Activated naive CD8-positive, alpha-beta T cell (primary cell): ENCODE measurements at regions not wholly inside any gene's neighbourhood (a gene's known extent, or its start where the extent isn't known, plus 50 kb on each side); places are given as distances from the start of the nearest gene placed in this dataset.
"Not testable (repeated sequence)": the region's sequence is repeated elsewhere in the genome, so short reads cannot be mapped to it uniquely, and the experiment has no call there.

Source experiments
- H3K27ac Mint-ChIP-seq: one replicate; pipeline ENCODE4 v1.8.0; 2021; ENCODE audit warnings: mixed read lengths
- H3K27me3 Mint-ChIP-seq: one replicate; pipeline ENCODE4 v1.8.0; 2021; ENCODE audit warnings: mixed read lengths
- H3K36me3 Mint-ChIP-seq: one replicate; pipeline ENCODE4 v1.8.0; 2021; ENCODE audit warnings: mixed read lengths
- H3K4me1 Mint-ChIP-seq: one replicate; pipeline ENCODE4 v1.8.0; 2021; ENCODE audit warnings: low read depth, mixed read lengths
- H3K4me3 Mint-ChIP-seq: one replicate; pipeline ENCODE4 v1.8.0; 2021; ENCODE audit warnings: mild to moderate bottlenecking, mixed read lengths
- H3K9me3 Mint-ChIP-seq: one replicate; pipeline ENCODE4 v1.8.0; 2021; ENCODE audit warnings: low read depth, mixed read lengths

DNA sequence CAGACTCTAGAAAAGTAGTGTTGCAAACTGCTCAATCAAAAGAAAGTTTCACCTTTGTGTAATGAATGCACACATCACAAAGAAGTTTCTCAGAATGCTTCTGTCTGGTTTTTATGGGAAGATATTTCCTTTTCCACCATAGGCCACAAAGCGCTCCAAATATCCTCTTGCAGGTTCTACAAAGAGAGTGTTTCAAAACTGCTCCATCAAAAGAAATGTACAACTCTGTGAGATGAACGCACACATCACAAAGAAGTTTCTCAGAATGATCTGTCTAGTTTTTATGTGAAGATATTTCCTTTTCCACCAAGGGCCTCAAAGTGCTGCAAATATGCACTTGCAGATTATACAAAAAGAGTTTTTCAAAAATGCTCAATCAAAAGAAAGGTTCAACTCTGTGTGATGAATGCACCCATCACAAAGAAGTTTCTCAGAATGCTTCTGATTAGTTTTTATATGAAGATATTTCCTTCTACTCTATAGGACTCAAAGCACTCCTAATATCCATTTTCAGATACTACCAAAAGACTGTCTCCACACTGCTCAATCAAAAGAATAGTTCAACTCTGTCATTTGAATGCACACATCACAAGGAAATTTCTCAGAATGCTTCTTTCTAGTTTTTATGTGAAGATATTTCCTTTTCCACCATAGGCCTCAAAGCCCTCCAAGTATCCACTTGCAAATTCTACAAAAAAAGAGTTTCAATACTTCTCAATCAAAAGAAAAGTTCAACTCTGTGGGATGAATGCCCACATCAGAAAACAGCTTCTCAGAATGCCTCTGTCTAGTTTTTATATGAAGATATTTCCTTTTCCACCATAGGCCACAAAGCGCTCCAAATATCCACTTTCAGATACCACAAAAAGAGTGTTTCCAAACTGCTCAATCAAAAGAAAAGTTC is 1371.9 kb upstream of the DEFB115 start:
- H3K4me3 Mint-ChIP-seq, H3K36me3 Mint-ChIP-seq, H3K27ac Mint-ChIP-seq, H3K27me3 Mint-ChIP-seq, H3K4me1 Mint-ChIP-seq: not testable (repeated sequence)
- H3K9me3 Mint-ChIP-seq = peaks cover 20% of the 10 kb centered on the region

DNA sequence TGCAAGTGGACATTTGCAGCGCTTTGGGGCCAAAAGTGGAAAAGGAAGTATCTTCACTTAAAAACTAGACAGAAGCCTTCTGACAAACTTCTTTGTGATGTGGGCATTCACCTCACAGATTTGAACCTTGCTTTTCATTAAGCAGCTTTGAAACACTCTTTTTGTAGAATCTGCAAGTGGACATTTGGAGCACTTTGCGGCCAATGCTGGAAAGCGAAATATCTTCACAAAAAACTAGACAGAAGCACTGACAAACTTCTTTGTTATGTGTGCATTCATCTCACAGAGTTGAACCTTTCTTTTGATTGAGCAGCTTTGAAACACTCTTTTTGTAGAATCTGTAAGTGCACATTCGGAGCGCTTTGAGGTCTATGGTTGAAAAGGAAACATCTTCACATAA is 1365.9 kb upstream of the DEFB115 start:
- H3K9me3 Mint-ChIP-seq, H3K27me3 Mint-ChIP-seq, H3K27ac Mint-ChIP-seq, H3K4me3 Mint-ChIP-seq: not testable (repeated sequence)
- Mint-ChIP-seq H3K4me1 (peaks cover 15% of the 10 kb centered on the region), H3K36me3 (peaks cover 14% of the 10 kb centered on the region)
